Body of pancreas (tissue), 4 donors: ENCODE measurements at regions not wholly inside any gene's neighbourhood (a gene's known extent, or its start where the extent isn't known, plus 50 kb on each side); places are given as distances from the start of the nearest gene placed in this dataset.

Experiments used
- CTCF ChIP-seq, 7 experiments: fragments of 450-650 bp in 4 of 7; fragments of 200-600 bp in 3 of 7; sonication (generic) in 3 of 7; IDR thresholded peaks; one replicate each; pipeline ENCODE4 v1.5.1; 2016 to 2019; ENCODE audit warnings: antibody characterized with exemption in 7 of 7
- POLR2A ChIP-seq, 3 donors: fragments of 450-650 bp; IDR thresholded peaks; one replicate each; pipeline ENCODE4 v1.6.1; 2016; ENCODE audit warnings: antibody characterized with exemption in 3 of 3, mild to moderate bottlenecking in 2 of 3

GRCh38 chr18:45304558-45304957 lies 310.7 kb upstream of the SLC14A2 start:
- TF ChIP-seq CTCF (IDR thresholded peaks at IDR 0.05) (no peak), POLR2A (IDR thresholded peaks at IDR 0.05) (no peak)
